HCT116 (cell line): ENCODE measurements at regions not wholly inside any gene's neighbourhood (a gene's known extent, or its start where the extent isn't known, plus 50 kb on each side); places are given as distances from the start of the nearest gene placed in this dataset.

ENCODE experiments used
- ATAC-seq: fragments of 200-7000 bp; cut with Tn5 transposase; 2 replicates; pipeline ENCODE4 v1.9.1; 2020; ENCODE audit warnings: mild to moderate bottlenecking, moderate library complexity
- BruUV-seq: library from RNA; stranded (reverse); fragments of 400-500 nt; replicated peaks from 2 replicates; lab custom pipeline; 2021; lab: Mats Ljungman, UMichigan
- CTCF ChIA-PET: fragments of 300-600 bp; sonication (Branson Sonifier 250); formaldehyde crosslinking; loops from one replicate; lab custom pipeline; 2021; ENCODE audit warnings: antibody characterized with exemption; lab: Charles Lee
- POLR2A ChIA-PET: fragments of 300-600, 350-600 bp; sonication (Branson Sonifier 250); formaldehyde crosslinking; loops from one replicate; lab custom pipeline; 2021; ENCODE audit warnings: antibody characterized with exemption; lab: Charles Lee
- RAD21 ChIA-PET, 2 experiments: fragments of 300-600 bp; sonication (Branson Sonifier 250); formaldehyde crosslinking; loops; one replicate each; lab custom pipeline; 2023; ENCODE audit warnings: low total read pairs in 2 of 2; ENCODE audit not compliant: uncharacterized antibody in 2 of 2, unreplicated experiment in 2 of 2, low non-redundant PET in 1 of 2; lab: Charles Lee
- DNase-seq: peaks from one replicate; pipeline ENCODE4 v3.0.0-alpha.2; 2010; ENCODE audit warnings: low read depth, low spot score
- H2AFZ ChIP-seq: fragments of 200-600 bp; shearing (Covaris generic), sonication (generic); 2 replicates; pipeline ENCODE4 v1.6.1; 2017; ENCODE audit warnings: low read depth, mixed run types, mixed read lengths, antibody characterized with exemption, low read length; ENCODE audit not compliant: poor library complexity, severe bottlenecking
- H3K27ac ChIP-seq: 2 replicates; pipeline ENCODE4 v1.5.1; 2012; ENCODE audit warnings: low read depth, low read length
- H3K27me3 ChIP-seq: fragments of 200-600 bp; sonication (generic); 2 replicates; pipeline ENCODE4 v1.6.1; 2016; ENCODE audit warnings: mixed run types, low read length, mixed read lengths; ENCODE audit not compliant: insufficient read depth
- H3K36me3 ChIP-seq, 2 experiments: fragments of 200-500 bp in 1 of 2; fragments of 200-600 bp in 1 of 2; sonication (Bioruptor generic) in 1 of 2; sonication (generic) in 1 of 2; 2 replicates each; pipeline versions ENCODE4 v1.5.1 to v1.6.1; 2014 to 2016; ENCODE audit warnings: low read length in 2 of 2, inconsistent platforms in 1 of 2, mixed read lengths in 1 of 2, mixed run types in 1 of 2; ENCODE audit not compliant: insufficient read depth in 2 of 2, control insufficient read depth in 1 of 2
- H3K4me1 ChIP-seq, 2 experiments: fragments of 200-600 bp in 1 of 2; sonication (generic) in 1 of 2; 2 replicates each; pipeline versions ENCODE4 v1.5.1 to v1.6.1; 2012 to 2017; ENCODE audit warnings: low read length in 2 of 2, inconsistent platforms in 1 of 2, mild to moderate bottlenecking in 1 of 2, mixed read lengths in 1 of 2, mixed run types in 1 of 2, moderate library complexity in 1 of 2; ENCODE audit not compliant: insufficient read depth in 2 of 2, control insufficient read depth in 1 of 2
- H3K4me2 ChIP-seq: fragments of 200-600 bp; sonication (generic); 2 replicates; pipeline ENCODE4 v1.6.1; 2017; ENCODE audit warnings: mixed run types, low read length, mixed read lengths
- H3K4me3 ChIP-seq, 2 experiments: fragments of 200-600 bp in 1 of 2; sonication (generic) in 1 of 2; replicated peaks in 1 of 2; 2 replicates each; pipeline ENCODE4 v1.5.1; 2011 to 2016; ENCODE audit warnings: low read length in 2 of 2, control low read depth in 1 of 2, low read depth in 1 of 2, mild to moderate bottlenecking in 1 of 2, mixed read lengths in 1 of 2, mixed run types in 1 of 2
- H3K79me2 ChIP-seq: fragments of 200-600 bp; sonication (generic); 2 replicates; pipeline ENCODE4 v1.6.1; 2017; ENCODE audit warnings: mild to moderate bottlenecking, mixed run types, low read length, moderate library complexity, mixed read lengths; ENCODE audit not compliant: insufficient read depth
- H3K9ac ChIP-seq: fragments of 200-600 bp; sonication (generic); 2 replicates; pipeline ENCODE4 v1.6.1; 2016; ENCODE audit warnings: low read length, mixed read lengths
- H3K9me2 ChIP-seq: fragments of 200-600 bp; sonication (generic), shearing (Covaris generic); 2 replicates; pipeline ENCODE4 v1.6.1; 2017; ENCODE audit warnings: mixed run types, mild to moderate bottlenecking, moderate library complexity; ENCODE audit not compliant: insufficient read depth
- H3K9me3 ChIP-seq, 2 experiments: fragments of 200-500 bp in 1 of 2; fragments of 200-600 bp in 1 of 2; sonication (Bioruptor generic) in 1 of 2; sonication (generic) in 1 of 2; 2 replicates each; pipeline ENCODE4 v1.6.1; 2014 to 2017; ENCODE audit warnings: low read length in 2 of 2, mixed read lengths in 2 of 2, inconsistent platforms in 1 of 2, low read depth in 1 of 2, mild to moderate bottlenecking in 1 of 2, mixed run types in 1 of 2, moderate library complexity in 1 of 2; ENCODE audit not compliant: control insufficient read depth in 1 of 2, insufficient read depth in 1 of 2
- H4K20me1 ChIP-seq: fragments of 200-600 bp; sonication (generic), shearing (Covaris generic); 2 replicates; pipeline ENCODE4 v1.6.1; 2017; ENCODE audit warnings: mixed run types, mild to moderate bottlenecking, moderate library complexity; ENCODE audit not compliant: insufficient read depth
- CBX3 ChIP-seq: IDR thresholded peaks from 2 replicates; pipeline ENCODE4 v1.6.1; 2012; ENCODE audit warnings: low read depth
- CEBPB ChIP-seq: IDR thresholded peaks from 2 replicates; pipeline ENCODE4 v1.6.1; 2012; ENCODE audit warnings: low read depth
- EZH2phosphoT487 ChIP-seq: fragments of 200-600 bp; IDR thresholded peaks from 2 replicates; pipeline ENCODE4 v1.6.1; 2018; ENCODE audit warnings: antibody characterized with exemption, borderline replicate concordance
- JUND ChIP-seq: IDR thresholded peaks from 2 replicates; pipeline ENCODE4 v1.6.1; 2012
- POLR2AphosphoS5 ChIP-seq: IDR thresholded peaks from 2 replicates; pipeline ENCODE4 v1.6.1; 2011; ENCODE audit warnings: mild to moderate bottlenecking, low read depth, low read length, moderate library complexity
- SP1 ChIP-seq: IDR thresholded peaks from 2 replicates; pipeline ENCODE4 v1.6.1; 2012; ENCODE audit warnings: low read depth
- ZNF274 ChIP-seq: fragments of 200-500 bp; sonication (Bioruptor generic); IDR thresholded peaks from 2 replicates; pipeline ENCODE4 v1.6.1; 2014; ENCODE audit warnings: mild to moderate bottlenecking, low read depth, low read length, inconsistent platforms
- intact Hi-C: fragments of 100-400 bp; cut with micrococcal nuclease; formaldehyde crosslinking; loops from 2 replicates; pipeline ENCODE4 v1.10.0; 2022
- TF ChIP-seq, protein P1 (sequence below): IDR thresholded peaks from 2 replicates; pipeline ENCODE4 v1.6.1; 2012; ENCODE audit warnings: low read depth
- TF ChIP-seq, protein P2 (sequence below): IDR thresholded peaks from 2 replicates; pipeline ENCODE4 v1.6.1; 2011; ENCODE audit warnings: mild to moderate bottlenecking, low read length, moderate library complexity; ENCODE audit not compliant: insufficient replicate concordance; ENCODE audit errors: extremely low read depth

DNA sequence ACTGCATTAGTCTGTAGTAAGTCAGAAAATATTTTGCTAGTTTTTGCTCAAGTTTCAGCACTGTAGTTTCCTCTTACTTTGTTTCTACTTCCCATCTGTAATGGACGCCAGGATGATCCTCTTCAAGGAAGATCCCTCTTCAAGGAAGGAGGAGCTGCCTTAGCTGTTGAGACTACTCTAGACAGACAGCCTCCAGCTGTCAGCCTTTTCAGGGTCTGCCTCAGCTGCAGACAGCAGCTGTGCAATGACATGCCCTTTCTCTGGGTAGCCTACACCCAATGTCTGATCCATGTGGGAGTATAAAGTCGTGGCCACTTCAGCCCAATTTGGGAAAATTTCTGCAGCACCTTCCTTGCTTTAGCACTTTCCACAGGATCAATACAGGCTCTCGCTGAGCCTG lies 281.0 kb upstream of the MAOA start:
- CTCF ChIA-PET, result no interaction called here
- no peaks in the 10 kb centered on the region for H3K27me3 ChIP-seq
- no peak overlapping the region for H3K4me3 ChIP-seq
- POLR2A ChIA-PET, result no interaction called here
- H4K20me1 ChIP-seq, result no peaks in the 10 kb centered on the region
- no peak for ATAC-seq
- RAD21 ChIA-PET, result no interaction called here
- no peaks in the 10 kb centered on the region for H3K9me2 ChIP-seq
- no peaks in the 10 kb centered on the region for H3K79me2 ChIP-seq
- H3K36me3 ChIP-seq, result no peaks in the 10 kb centered on the region
- H3K4me2 ChIP-seq, result no peak overlapping the region
- no peak for TF ChIP-seq CEBPB
- TF ChIP-seq, protein P1, sequence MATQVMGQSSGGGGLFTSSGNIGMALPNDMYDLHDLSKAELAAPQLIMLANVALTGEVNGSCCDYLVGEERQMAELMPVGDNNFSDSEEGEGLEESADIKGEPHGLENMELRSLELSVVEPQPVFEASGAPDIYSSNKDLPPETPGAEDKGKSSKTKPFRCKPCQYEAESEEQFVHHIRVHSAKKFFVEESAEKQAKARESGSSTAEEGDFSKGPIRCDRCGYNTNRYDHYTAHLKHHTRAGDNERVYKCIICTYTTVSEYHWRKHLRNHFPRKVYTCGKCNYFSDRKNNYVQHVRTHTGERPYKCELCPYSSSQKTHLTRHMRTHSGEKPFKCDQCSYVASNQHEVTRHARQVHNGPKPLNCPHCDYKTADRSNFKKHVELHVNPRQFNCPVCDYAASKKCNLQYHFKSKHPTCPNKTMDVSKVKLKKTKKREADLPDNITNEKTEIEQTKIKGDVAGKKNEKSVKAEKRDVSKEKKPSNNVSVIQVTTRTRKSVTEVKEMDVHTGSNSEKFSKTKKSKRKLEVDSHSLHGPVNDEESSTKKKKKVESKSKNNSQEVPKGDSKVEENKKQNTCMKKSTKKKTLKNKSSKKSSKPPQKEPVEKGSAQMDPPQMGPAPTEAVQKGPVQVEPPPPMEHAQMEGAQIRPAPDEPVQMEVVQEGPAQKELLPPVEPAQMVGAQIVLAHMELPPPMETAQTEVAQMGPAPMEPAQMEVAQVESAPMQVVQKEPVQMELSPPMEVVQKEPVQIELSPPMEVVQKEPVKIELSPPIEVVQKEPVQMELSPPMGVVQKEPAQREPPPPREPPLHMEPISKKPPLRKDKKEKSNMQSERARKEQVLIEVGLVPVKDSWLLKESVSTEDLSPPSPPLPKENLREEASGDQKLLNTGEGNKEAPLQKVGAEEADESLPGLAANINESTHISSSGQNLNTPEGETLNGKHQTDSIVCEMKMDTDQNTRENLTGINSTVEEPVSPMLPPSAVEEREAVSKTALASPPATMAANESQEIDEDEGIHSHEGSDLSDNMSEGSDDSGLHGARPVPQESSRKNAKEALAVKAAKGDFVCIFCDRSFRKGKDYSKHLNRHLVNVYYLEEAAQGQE, result no peak
- TF ChIP-seq SP1, result no peak
- TF ChIP-seq EZH2phosphoT487, result no peak
- no peak for TF ChIP-seq ZNF274
- no peak for TF ChIP-seq JUND
- TF ChIP-seq, protein P2, sequence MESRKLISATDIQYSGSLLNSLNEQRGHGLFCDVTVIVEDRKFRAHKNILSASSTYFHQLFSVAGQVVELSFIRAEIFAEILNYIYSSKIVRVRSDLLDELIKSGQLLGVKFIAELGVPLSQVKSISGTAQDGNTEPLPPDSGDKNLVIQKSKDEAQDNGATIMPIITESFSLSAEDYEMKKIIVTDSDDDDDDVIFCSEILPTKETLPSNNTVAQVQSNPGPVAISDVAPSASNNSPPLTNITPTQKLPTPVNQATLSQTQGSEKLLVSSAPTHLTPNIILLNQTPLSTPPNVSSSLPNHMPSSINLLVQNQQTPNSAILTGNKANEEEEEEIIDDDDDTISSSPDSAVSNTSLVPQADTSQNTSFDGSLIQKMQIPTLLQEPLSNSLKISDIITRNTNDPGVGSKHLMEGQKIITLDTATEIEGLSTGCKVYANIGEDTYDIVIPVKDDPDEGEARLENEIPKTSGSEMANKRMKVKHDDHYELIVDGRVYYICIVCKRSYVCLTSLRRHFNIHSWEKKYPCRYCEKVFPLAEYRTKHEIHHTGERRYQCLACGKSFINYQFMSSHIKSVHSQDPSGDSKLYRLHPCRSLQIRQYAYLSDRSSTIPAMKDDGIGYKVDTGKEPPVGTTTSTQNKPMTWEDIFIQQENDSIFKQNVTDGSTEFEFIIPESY, result no peak
- TF ChIP-seq POLR2AphosphoS5, result no peak
- no peak for TF ChIP-seq CBX3
- TF ChIP-seq, all 23 proteins: peak for 0
- Histone ChIP-seq H3K27ac (no peak overlapping the region), H3K4me1 (no peaks in the 10 kb centered on the region), H2AFZ (no peak overlapping the region), H3K9me3 (no peaks in the 10 kb centered on the region), H3K9ac (no peak overlapping the region)
- DNase-seq, result no peak
- BruUV-seq, result no TSS peak
- intact Hi-C loops, result no loop called here
